ENCODE measurements at regions not wholly inside any gene's neighbourhood (a gene's known extent, or its start where the extent isn't known, plus 50 kb on each side); places are given as distances from the start of the nearest gene placed in this dataset.

DNA sequence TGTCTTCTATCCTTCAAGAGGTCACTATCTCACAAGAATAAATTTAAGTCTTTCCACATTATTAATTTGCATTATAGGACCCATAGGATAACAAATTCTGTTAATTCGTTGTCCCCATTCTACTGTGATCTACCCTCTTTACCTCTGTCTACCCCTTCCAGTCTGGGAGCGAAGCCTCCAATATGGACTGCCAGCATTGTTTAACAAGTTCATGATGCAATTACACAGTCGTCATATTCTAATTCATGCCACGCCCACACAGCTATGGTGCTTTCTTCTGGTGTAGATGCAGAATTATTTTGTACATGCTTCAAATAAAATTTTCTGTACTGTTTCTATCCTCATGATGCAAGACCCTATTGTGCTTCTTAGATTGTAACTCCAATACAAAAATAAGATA lies 178.3 kb upstream of the PALMD start:
- Histone ChIP-seq H2AK5ac (ENCODE audit: low read length) (no peak overlapping the region), H3K4me2 (ENCODE audit: low read length) (no peak overlapping the region), H3K79me1 (ENCODE audit: low read length) (peaks cover 19% of the 10 kb centered on the region), H3K4ac (ENCODE audit: low read depth, low read length) (no peak overlapping the region), H3K14ac (ENCODE audit: low read length) (no peak overlapping the region), H2BK12ac (ENCODE audit: low read length) (no peak overlapping the region), H2BK120ac (ENCODE audit: insufficient read depth, low read length, poor library complexity) (no peak overlapping the region), H3K27ac (ENCODE audit: low read depth, low read length) (no peak overlapping the region), H3K36me3 (ENCODE audit: control insufficient read depth in 1 of 2, insufficient read depth in 2 of 2, low read length in 2 of 2) (no peaks in the 10 kb centered on the region), H3K23ac (ENCODE audit: low read length) (no peak overlapping the region), H3K4me1 (ENCODE audit: control insufficient read depth in 1 of 2, insufficient read depth in 2 of 2, low read length in 2 of 2) (peaks cover 20% of the 10 kb centered on the region in 2 experiments), H3K27me3 (ENCODE audit: insufficient read depth, low read length) (no peaks in the 10 kb centered on the region), H3K9me3 (ENCODE audit: insufficient read depth, low read depth, low read length) (no peaks in the 10 kb centered on the region), H4K91ac (ENCODE audit: low read depth, low read length) (no peak overlapping the region), H3K9ac (ENCODE audit: low read length) (no peak overlapping the region), H2BK5ac (ENCODE audit: low read depth, low read length, poor library complexity) (no peak overlapping the region), H4K12ac (ENCODE audit: low read depth, low read length) (no peak overlapping the region), H4K8ac (ENCODE audit: low read depth, low read length) (no peak overlapping the region), H3K79me2 (ENCODE audit: control insufficient read depth, insufficient read depth, low read length, poor library complexity) (peaks cover 1% of the 10 kb centered on the region), H3K4me3 (ENCODE audit: low read depth, low read length) (no peak overlapping the region), H2AFZ (ENCODE audit: insufficient read depth, low read length, poor library complexity) (no peak overlapping the region), H3K18ac (ENCODE audit: low read length) (no peak overlapping the region)
- WGBS (ENCODE audit: extremely low coverage, insufficient coverage, insufficient read length), result no CpG with 5 or more reads among the region's 4 CpGs
- DNase-seq, result no peak

DNA sequence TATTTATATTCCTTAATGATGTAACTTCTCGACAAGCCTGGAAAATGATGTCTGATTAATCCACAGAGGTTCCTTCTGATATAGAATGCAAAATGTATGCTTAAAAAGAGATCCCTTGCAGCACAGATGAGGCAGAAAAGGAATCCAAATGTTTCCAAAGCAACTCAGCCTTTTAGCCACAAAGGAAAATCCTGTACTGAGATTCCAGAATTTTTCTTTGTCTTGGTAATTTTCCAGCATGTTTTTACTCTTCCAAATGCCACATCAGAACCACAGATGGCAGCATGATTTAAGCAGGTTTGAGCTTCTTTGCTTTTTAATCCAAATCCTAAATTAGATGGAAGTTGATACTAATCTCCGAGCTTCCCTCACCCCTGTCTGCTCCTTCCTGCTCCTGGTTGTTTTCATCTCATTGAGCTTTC lies 176.4 kb upstream of the PALMD start:
- H4K8ac ChIP-seq (ENCODE audit: low read depth, low read length), result no peak overlapping the region
- no peak overlapping the region for H2BK5ac ChIP-seq (ENCODE audit: low read depth, low read length, poor library complexity)
- no peak overlapping the region for H3K9ac ChIP-seq (ENCODE audit: low read length)
- H3K14ac ChIP-seq (ENCODE audit: low read length), result no peak overlapping the region
- H4K12ac ChIP-seq (ENCODE audit: low read depth, low read length), result no peak overlapping the region
- peaks cover 12 to 13% of the 10 kb centered on the region in 2 experiments for H3K4me1 ChIP-seq (ENCODE audit: control insufficient read depth in 1 of 2, insufficient read depth in 2 of 2, low read length in 2 of 2)
- H3K4ac ChIP-seq (ENCODE audit: low read depth, low read length), result no peak overlapping the region
- H2BK120ac ChIP-seq (ENCODE audit: insufficient read depth, low read length, poor library complexity), result no peak overlapping the region
- H3K27me3 ChIP-seq (ENCODE audit: insufficient read depth, low read length), result no peaks in the 10 kb centered on the region
- H3K79me1 ChIP-seq (ENCODE audit: low read length), result peaks cover 12% of the 10 kb centered on the region
- H4K91ac ChIP-seq (ENCODE audit: low read depth, low read length), result no peak overlapping the region
- no peaks in the 10 kb centered on the region for H3K9me3 ChIP-seq (ENCODE audit: insufficient read depth, low read depth, low read length)
- no peaks in the 10 kb centered on the region for H3K79me2 ChIP-seq (ENCODE audit: control insufficient read depth, insufficient read depth, low read length, poor library complexity)
- H2BK12ac ChIP-seq (ENCODE audit: low read length), result no peak overlapping the region
- H3K4me3 ChIP-seq (ENCODE audit: low read depth, low read length), result no peak overlapping the region
- H2AK5ac ChIP-seq (ENCODE audit: low read length), result no peak overlapping the region
- H3K18ac ChIP-seq (ENCODE audit: low read length), result no peak overlapping the region
- H3K27ac ChIP-seq (ENCODE audit: low read depth, low read length), result no peak overlapping the region
- H3K36me3 ChIP-seq (ENCODE audit: control insufficient read depth in 1 of 2, insufficient read depth in 2 of 2, low read length in 2 of 2), result no peaks in the 10 kb centered on the region
- WGBS (ENCODE audit: extremely low coverage, insufficient coverage, insufficient read length), result no CpG with 5 or more reads among the region's 2 CpGs
- no peak overlapping the region for H3K23ac ChIP-seq (ENCODE audit: low read length)
- H2AFZ ChIP-seq (ENCODE audit: insufficient read depth, low read length, poor library complexity), result no peak overlapping the region
- H3K4me2 ChIP-seq (ENCODE audit: low read length), result no peak overlapping the region
- DNase-seq, result no peak

DNA sequence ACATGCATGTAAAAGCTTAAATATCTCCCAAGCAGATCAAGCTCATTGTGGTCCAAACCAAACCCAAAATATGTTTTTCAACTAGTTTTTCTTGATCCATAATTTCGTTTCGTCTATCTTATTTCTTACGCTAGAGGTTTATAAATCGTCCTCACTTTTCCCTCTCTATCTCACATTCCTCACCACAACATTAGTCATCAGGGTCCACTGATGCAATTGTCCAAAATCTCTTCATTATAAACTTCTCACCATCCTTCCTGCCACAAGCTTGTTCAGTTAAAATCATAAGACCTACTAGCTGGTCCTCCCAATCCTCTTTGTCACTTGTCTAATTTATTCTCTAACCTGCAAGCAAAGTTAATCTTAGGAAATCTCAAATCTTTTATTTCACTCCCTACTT lies 173.0 kb upstream of the PALMD start:
- H2BK12ac ChIP-seq (ENCODE audit: low read length), result no peak overlapping the region
- H3K4me2 ChIP-seq (ENCODE audit: low read length), result no peak overlapping the region
- H3K9me3 ChIP-seq (ENCODE audit: insufficient read depth, low read depth, low read length), result no peaks in the 10 kb centered on the region
- H2AK5ac ChIP-seq (ENCODE audit: low read length), result no peak overlapping the region
- no peaks in the 10 kb centered on the region for H3K79me1 ChIP-seq (ENCODE audit: low read length)
- no peak overlapping the region for H3K23ac ChIP-seq (ENCODE audit: low read length)
- no peak overlapping the region for H3K14ac ChIP-seq (ENCODE audit: low read length)
- WGBS (ENCODE audit: extremely low coverage, insufficient coverage, insufficient read length), result 100% methylated on average over 4 of the region's 4 CpGs
- H2AFZ ChIP-seq (ENCODE audit: insufficient read depth, low read length, poor library complexity), result no peak overlapping the region
- no peak overlapping the region for H2BK5ac ChIP-seq (ENCODE audit: low read depth, low read length, poor library complexity)
- H3K18ac ChIP-seq (ENCODE audit: low read length), result no peak overlapping the region
- no peak overlapping the region for H3K4me3 ChIP-seq (ENCODE audit: low read depth, low read length)
- H3K27ac ChIP-seq (ENCODE audit: low read depth, low read length), result no peak overlapping the region
- no peak overlapping the region for H4K8ac ChIP-seq (ENCODE audit: low read depth, low read length)
- no peak overlapping the region for H4K91ac ChIP-seq (ENCODE audit: low read depth, low read length)
- H3K9ac ChIP-seq (ENCODE audit: low read length), result no peak overlapping the region
- no peaks in the 10 kb centered on the region for H3K27me3 ChIP-seq (ENCODE audit: insufficient read depth, low read length)
- H2BK120ac ChIP-seq (ENCODE audit: insufficient read depth, low read length, poor library complexity), result no peak overlapping the region
- no peak overlapping the region for H3K4ac ChIP-seq (ENCODE audit: low read depth, low read length)
- H4K12ac ChIP-seq (ENCODE audit: low read depth, low read length), result no peak overlapping the region
- H3K79me2 ChIP-seq (ENCODE audit: control insufficient read depth, insufficient read depth, low read length, poor library complexity), result no peaks in the 10 kb centered on the region
- DNase-seq, result no peak
- no peaks in the 10 kb centered on the region for H3K36me3 ChIP-seq (ENCODE audit: control insufficient read depth in 1 of 2, insufficient read depth in 2 of 2, low read length in 2 of 2)
- no peaks in the 10 kb centered on the region for H3K4me1 ChIP-seq (ENCODE audit: control insufficient read depth in 1 of 2, insufficient read depth in 2 of 2, low read length in 2 of 2)

DNA sequence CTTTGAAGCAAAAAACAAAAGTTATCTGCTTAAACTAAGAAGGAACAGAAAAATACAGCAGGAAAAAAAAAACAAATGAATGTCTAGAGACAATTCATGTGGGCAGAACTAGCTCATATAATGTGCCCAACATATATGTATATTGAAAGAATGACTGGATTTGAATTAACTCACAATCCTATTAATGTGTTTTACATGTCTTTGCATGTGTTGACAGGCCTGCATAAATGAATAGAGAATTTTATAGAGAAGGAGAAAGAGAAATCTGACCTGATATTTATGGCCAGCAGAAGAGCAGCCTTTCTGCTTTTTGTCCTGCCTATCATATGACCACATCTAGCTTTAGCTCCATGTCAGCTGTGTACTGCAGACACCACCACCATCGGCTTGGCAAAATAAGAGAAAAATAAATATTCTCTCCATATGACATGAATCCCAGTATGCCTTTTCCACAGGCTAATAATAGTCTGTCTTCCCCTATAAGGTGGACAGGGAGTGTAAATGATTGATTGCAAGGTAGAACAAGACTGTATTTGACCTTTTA lies 171.5 kb upstream of the PALMD start:
- Histone ChIP-seq H4K91ac (ENCODE audit: low read depth, low read length) (no peak overlapping the region), H2BK120ac (ENCODE audit: insufficient read depth, low read length, poor library complexity) (no peak overlapping the region), H3K9me3 (ENCODE audit: insufficient read depth, low read depth, low read length) (no peaks in the 10 kb centered on the region), H3K18ac (ENCODE audit: low read length) (no peak overlapping the region), H3K14ac (ENCODE audit: low read length) (no peak overlapping the region), H3K27ac (ENCODE audit: low read depth, low read length) (no peak overlapping the region), H3K23ac (ENCODE audit: low read length) (no peak overlapping the region), H3K4me3 (ENCODE audit: low read depth, low read length) (no peak overlapping the region), H3K9ac (ENCODE audit: low read length) (no peak overlapping the region), H3K79me2 (ENCODE audit: control insufficient read depth, insufficient read depth, low read length, poor library complexity) (no peaks in the 10 kb centered on the region), H4K8ac (ENCODE audit: low read depth, low read length) (no peak overlapping the region), H3K79me1 (ENCODE audit: low read length) (no peaks in the 10 kb centered on the region), H2AK5ac (ENCODE audit: low read length) (no peak overlapping the region), H3K36me3 (ENCODE audit: control insufficient read depth in 1 of 2, insufficient read depth in 2 of 2, low read length in 2 of 2) (no peaks in the 10 kb centered on the region), H2AFZ (ENCODE audit: insufficient read depth, low read length, poor library complexity) (no peak overlapping the region), H3K4ac (ENCODE audit: low read depth, low read length) (no peak overlapping the region), H3K27me3 (ENCODE audit: insufficient read depth, low read length) (no peaks in the 10 kb centered on the region), H3K4me1 (ENCODE audit: control insufficient read depth in 1 of 2, insufficient read depth in 2 of 2, low read length in 2 of 2) (no peaks in the 10 kb centered on the region), H4K12ac (ENCODE audit: low read depth, low read length) (no peak overlapping the region), H2BK5ac (ENCODE audit: low read depth, low read length, poor library complexity) (no peak overlapping the region), H3K4me2 (ENCODE audit: low read length) (no peak overlapping the region), H2BK12ac (ENCODE audit: low read length) (no peak overlapping the region)
- no CpG with 5 or more reads among the region's 1 CpG for WGBS (ENCODE audit: extremely low coverage, insufficient coverage, insufficient read length)
- no peak for DNase-seq
